ENCODE measurements at regions not wholly inside any gene's neighbourhood (a gene's known extent, or its start where the extent isn't known, plus 50 kb on each side); places are given as distances from the start of the nearest gene placed in this dataset.
A peak's percentile ranks its signal among the peaks of the same experiment; 100 is the strongest.

DNA sequence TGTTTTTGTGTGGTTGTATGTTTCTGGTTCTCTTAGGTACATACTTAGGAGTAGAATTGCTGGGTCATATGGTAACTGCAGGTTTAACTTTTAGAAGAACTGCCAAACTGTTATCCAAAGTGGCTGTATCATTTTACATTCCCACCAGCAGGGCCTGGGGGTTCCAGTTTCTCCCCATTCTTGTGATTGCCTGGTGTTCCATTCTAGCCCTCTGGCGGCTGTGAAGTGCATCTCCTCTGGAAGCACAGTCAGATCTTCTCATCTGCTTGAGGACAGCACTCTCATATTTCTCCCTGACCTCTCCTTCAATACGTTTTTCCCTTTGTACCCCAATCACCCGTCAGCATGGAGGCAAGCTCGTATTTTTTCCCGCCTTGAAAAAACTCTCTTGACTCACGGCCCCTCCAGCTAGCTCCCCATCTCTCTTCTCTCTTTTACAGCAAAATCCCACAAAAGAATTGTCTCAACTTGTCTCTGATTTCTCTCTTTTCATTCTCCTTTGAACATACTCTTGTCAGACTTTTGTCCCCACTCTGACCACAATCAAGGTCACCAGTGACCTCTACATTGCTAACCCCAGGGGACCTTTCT is 56.8 kb upstream of the THY1 start:
- H3K9me3 ChIP-seq (ENCODE audit: insufficient read depth, low read length) = no peaks in the 10 kb centered on the region
- H3K27me3 ChIP-seq (ENCODE audit: insufficient read depth, insufficient read length) = peaks cover 20% of the 10 kb centered on the region
- TF ChIP-seq ZNF274 (IDR thresholded peaks at IDR 0.05; ENCODE audit: low read depth, low read length) (no peak), YY1 (IDR thresholded peaks at IDR 0.05; ENCODE audit: insufficient read depth, insufficient read length) (no peak), SUZ12 (IDR thresholded peaks at IDR 0.05; ENCODE audit: extremely low read depth, insufficient read depth, insufficient read length) (no peak)
- no peak overlapping the region for H3K9ac ChIP-seq (ENCODE audit: insufficient read length, low read depth)
- H3K36me3 ChIP-seq (ENCODE audit: insufficient read depth, insufficient read length, low read length) = no peaks in the 10 kb centered on the region
- H3K4me1 ChIP-seq (ENCODE audit: insufficient read depth, insufficient read length) = peaks cover 5% of the 10 kb centered on the region
- H3K4me3 ChIP-seq (ENCODE audit: insufficient read length, low read depth) = no peak overlapping the region
- no peak for DNase-seq (ENCODE audit: low read depth, low spot score)

DNA sequence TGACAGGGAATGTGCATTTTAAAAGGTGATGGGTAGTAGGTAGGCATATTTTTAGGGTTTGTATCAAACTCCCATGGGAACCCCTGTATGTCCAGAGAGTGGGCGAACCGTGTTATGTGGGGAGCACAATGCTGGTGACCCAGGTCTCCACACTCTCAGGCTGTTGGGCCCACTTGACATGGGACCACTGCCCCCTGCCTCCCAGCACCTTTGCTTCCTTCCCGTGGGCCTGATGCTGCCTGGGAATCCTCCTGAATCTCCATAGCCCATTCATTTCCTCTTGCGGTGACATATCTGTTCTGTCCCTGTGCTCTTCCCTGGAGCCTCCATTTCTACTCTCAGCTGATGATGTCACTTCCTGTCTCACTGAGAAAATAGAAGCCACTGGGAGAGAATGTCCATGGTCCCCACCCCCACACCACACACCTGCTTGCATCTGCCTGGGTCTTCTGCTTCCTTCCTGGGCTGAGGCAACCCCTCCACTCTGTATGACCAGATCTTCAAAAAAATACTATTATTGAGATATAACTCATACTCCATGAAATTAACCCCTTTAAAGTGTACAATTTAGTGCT is 55.8 kb upstream of the THY1 start:
- TF ChIP-seq ZNF274 (IDR thresholded peaks at IDR 0.05; ENCODE audit: low read depth, low read length) (no peak), SUZ12 (IDR thresholded peaks at IDR 0.05; ENCODE audit: extremely low read depth, insufficient read depth, insufficient read length) (no peak), YY1 (IDR thresholded peaks at IDR 0.05; ENCODE audit: insufficient read depth, insufficient read length) (no peak)
- no peak overlapping the region for H3K4me3 ChIP-seq (ENCODE audit: insufficient read length, low read depth)
- no peaks in the 10 kb centered on the region for H3K9me3 ChIP-seq (ENCODE audit: insufficient read depth, low read length)
- H3K4me1 ChIP-seq (ENCODE audit: insufficient read depth, insufficient read length) = peaks cover 5% of the 10 kb centered on the region
- H3K27me3 ChIP-seq (ENCODE audit: insufficient read depth, insufficient read length) = peaks cover 20% of the 10 kb centered on the region
- DNase-seq (ENCODE audit: low read depth, low spot score) = no peak
- no peak overlapping the region for H3K9ac ChIP-seq (ENCODE audit: insufficient read length, low read depth)
- H3K36me3 ChIP-seq (ENCODE audit: insufficient read depth, insufficient read length, low read length) = no peaks in the 10 kb centered on the region

DNA sequence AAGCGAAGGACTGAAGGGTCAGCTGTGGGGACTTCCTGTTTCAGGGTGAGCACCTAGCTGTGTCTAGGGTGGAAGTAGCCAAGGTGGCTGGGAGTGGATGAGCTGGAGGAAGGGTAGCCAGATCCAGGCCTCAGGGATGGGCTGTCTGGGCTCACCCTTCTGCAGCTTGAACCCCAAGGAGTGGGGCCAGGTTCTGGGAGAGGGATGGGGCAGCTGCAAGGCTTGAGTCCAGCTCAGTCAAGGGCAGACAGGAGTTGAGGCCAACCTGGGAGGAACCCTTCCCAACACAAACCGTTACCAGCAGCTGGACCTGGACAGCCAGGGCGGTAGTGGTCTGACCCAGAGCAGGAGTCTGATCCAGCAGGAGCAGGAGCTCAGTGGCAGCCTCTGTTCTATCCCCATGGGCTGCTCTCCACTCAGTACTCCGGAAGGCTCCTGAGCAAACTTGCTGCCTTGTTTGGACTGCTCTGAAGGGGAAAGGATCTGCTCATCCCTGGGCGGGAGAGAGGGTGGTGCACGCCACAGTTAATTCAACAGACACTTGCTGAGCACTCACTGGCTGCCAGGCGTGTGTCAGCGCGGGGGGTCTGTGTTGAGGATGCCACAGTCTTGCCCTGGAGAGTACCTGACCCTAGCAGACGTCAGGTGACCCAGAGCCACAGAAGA is 53.8 kb upstream of the THY1 start:
- Histone ChIP-seq H3K36me3 (ENCODE audit: insufficient read depth, insufficient read length, low read length) (no peaks in the 10 kb centered on the region), H3K4me1 (ENCODE audit: insufficient read depth, insufficient read length) (peaks cover 5% of the 10 kb centered on the region), H3K9ac (ENCODE audit: insufficient read length, low read depth) (no peak overlapping the region), H3K4me3 (ENCODE audit: insufficient read length, low read depth) (no peak overlapping the region), H3K9me3 (ENCODE audit: insufficient read depth, low read length) (no peaks in the 10 kb centered on the region), H3K27me3 (ENCODE audit: insufficient read depth, insufficient read length) (peaks cover 6% of the 10 kb centered on the region)
- no peak for DNase-seq (ENCODE audit: low read depth, low spot score)
- TF ChIP-seq YY1 (IDR thresholded peaks at IDR 0.05; ENCODE audit: insufficient read depth, insufficient read length) (no peak), SUZ12 (IDR thresholded peaks at IDR 0.05; ENCODE audit: extremely low read depth, insufficient read depth, insufficient read length) (no peak), ZNF274 (IDR thresholded peaks at IDR 0.05; ENCODE audit: low read depth, low read length) (no peak)

DNA sequence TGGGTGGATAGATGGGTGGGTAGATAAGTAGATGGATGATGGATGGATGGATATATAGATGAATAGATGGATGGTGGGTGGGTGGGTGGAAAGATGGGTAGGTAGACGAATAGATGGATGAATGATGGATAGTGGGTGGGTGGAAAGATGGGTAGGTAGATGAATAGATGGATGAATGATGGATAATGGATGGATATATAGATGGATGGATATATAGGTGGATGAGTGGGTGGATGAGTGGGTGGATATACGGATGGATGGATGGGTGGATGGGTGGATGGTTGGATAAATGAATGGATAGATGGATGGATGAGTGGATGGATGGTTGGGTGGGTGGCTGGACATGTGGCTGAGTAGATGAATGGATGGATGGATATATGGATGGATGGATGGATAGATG is 53.1 kb upstream of the THY1 start:
- H3K9me3 ChIP-seq (ENCODE audit: insufficient read depth, low read length) = no peaks in the 10 kb centered on the region
- H3K27me3 ChIP-seq (ENCODE audit: insufficient read depth, insufficient read length) = peaks cover 3% of the 10 kb centered on the region
- no peak for DNase-seq (ENCODE audit: low read depth, low spot score)
- H3K4me1 ChIP-seq (ENCODE audit: insufficient read depth, insufficient read length) = peaks cover 9% of the 10 kb centered on the region
- no peak overlapping the region for H3K4me3 ChIP-seq (ENCODE audit: insufficient read length, low read depth)
- TF ChIP-seq ZNF274 (IDR thresholded peaks at IDR 0.05; ENCODE audit: low read depth, low read length) (no peak), SUZ12 (IDR thresholded peaks at IDR 0.05; ENCODE audit: extremely low read depth, insufficient read depth, insufficient read length) (no peak), YY1 (IDR thresholded peaks at IDR 0.05; ENCODE audit: insufficient read depth, insufficient read length) (no peak)
- no peak overlapping the region for H3K9ac ChIP-seq (ENCODE audit: insufficient read length, low read depth)
- H3K36me3 ChIP-seq (ENCODE audit: insufficient read depth, insufficient read length, low read length) = no peaks in the 10 kb centered on the region

DNA sequence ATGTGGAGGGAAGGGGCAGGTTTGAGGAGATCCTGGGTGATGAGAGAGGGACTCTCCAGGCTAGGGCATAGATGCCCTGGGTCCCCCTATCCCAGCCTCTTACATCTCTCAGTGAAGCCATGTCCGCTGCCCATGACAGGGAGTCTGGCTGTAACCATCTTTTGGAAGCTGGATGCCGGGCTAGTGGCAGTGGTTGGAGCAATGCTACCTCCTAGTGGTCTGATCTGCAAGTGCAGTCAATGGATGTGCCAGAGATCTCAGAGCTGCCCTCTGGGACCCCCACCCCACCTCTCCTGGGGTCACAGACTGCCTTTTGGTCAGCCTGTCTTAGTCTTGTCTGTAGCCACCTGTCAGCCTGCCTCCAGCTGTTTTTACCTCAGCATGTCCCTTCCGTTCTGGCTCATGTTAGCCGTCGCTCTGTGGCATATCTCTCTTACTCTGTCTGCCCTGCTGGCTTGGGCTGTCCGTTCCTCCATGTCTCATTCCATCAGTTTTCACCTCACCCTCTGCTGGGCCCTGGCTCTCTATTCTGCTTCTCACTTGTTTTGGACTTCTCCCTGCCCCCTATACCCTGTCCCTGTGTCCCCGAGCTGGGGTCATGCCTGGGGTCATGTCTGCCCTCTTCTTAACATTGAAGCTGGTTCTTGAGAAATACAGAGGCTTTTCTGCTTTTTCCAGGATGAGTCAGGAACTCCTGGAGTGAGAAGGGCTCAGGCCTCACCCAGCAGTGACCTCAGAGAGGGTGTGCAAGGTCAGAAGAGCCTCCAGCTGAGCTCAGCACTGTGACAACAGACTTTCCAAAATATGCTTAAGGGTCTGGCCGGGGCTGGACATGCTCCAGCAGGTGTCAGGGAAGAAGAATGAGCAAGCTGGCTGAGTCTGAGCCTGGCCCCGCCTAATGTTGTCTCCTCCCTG is 52.0 kb upstream of the THY1 start:
- H3K27me3 ChIP-seq (ENCODE audit: insufficient read depth, insufficient read length) = no peaks in the 10 kb centered on the region
- no peaks in the 10 kb centered on the region for H3K36me3 ChIP-seq (ENCODE audit: insufficient read depth, insufficient read length, low read length)
- TF ChIP-seq SUZ12 (IDR thresholded peaks at IDR 0.05; ENCODE audit: extremely low read depth, insufficient read depth, insufficient read length) (no peak), ZNF274 (IDR thresholded peaks at IDR 0.05; ENCODE audit: low read depth, low read length) (no peak), YY1 (IDR thresholded peaks at IDR 0.05; ENCODE audit: insufficient read depth, insufficient read length) (no peak)
- no peak overlapping the region for H3K9ac ChIP-seq (ENCODE audit: insufficient read length, low read depth)
- peak; percentile 62 for DNase-seq (ENCODE audit: low read depth, low spot score)
- no peak overlapping the region for H3K4me3 ChIP-seq (ENCODE audit: insufficient read length, low read depth)
- H3K4me1 ChIP-seq (ENCODE audit: insufficient read depth, insufficient read length) = peaks cover 14% of the 10 kb centered on the region
- H3K9me3 ChIP-seq (ENCODE audit: insufficient read depth, low read length) = no peaks in the 10 kb centered on the region

DNA sequence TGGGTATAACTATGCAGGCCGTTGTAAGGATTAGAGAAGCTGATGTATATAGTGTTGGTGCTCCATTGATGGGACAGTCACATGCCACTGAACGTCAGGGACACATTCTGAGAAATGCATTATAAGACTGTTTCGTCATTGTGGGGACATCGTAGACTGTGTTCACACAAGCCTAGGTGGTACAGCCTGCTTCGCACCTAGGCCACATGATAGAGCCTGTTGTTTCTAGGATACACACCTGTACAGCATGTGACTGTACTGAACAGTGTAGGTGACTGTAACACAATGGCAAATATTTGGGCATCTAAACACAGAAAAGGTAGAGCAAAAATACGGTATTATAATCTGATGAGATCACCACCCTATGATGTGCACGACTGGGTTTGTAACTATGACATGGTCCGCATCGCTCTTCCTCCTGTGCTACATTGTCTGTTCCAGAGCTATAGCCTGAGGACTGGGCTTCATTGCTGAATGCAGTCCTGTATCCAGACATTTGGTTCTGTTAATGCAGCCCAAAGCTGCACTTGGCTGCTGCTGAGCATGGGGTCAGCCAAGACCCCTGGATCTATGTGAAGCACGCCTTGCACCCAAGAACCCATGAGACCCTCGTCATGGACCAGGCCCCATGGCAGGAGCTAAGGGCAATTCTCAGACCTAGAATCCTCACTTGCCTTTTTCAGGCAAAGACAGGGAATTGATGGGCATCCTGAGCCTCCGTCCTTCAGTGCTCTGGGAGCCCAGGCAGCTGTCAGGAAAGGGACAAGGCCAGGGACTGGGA is 51.1 kb upstream of the THY1 start:
- no peak overlapping the region for H3K4me3 ChIP-seq (ENCODE audit: insufficient read length, low read depth)
- DNase-seq (ENCODE audit: low read depth, low spot score) = no peak
- no peaks in the 10 kb centered on the region for H3K36me3 ChIP-seq (ENCODE audit: insufficient read depth, insufficient read length, low read length)
- H3K9me3 ChIP-seq (ENCODE audit: insufficient read depth, low read length) = no peaks in the 10 kb centered on the region
- no peaks in the 10 kb centered on the region for H3K27me3 ChIP-seq (ENCODE audit: insufficient read depth, insufficient read length)
- H3K4me1 ChIP-seq (ENCODE audit: insufficient read depth, insufficient read length) = peaks cover 14% of the 10 kb centered on the region
- no peak overlapping the region for H3K9ac ChIP-seq (ENCODE audit: insufficient read length, low read depth)
- TF ChIP-seq YY1 (IDR thresholded peaks at IDR 0.05; ENCODE audit: insufficient read depth, insufficient read length) (no peak), SUZ12 (IDR thresholded peaks at IDR 0.05; ENCODE audit: extremely low read depth, insufficient read depth, insufficient read length) (no peak)

Data from NT2/D1 (cell line).